ENCODE measurements at regions not wholly inside any gene's neighbourhood (a gene's known extent, or its start where the extent isn't known, plus 50 kb on each side); places are given as distances from the start of the nearest gene placed in this dataset.
"Not testable (repeated sequence)": the region's sequence is repeated elsewhere in the genome, so short reads cannot be mapped to it uniquely, and the experiment has no call there.

DNA sequence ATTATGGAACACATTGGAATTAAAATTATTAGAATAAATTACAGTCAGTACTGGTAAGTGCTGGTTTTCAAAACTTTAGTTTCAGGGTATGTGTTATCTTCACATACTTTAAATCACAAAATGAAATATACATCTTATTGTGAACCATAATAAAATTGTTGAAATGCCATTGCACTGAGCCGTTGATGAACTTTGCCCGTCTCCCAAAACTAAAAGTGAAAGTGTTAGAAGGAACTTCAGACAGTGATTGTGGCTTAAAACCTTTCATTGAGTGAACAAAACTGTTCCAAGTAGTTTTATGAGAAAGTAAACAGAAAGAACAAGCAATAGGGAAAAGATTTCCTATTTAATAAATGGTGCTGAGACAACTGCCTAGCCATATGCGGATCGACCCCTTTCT lies 811.6 kb downstream of the PLCL1 start:
- no peaks in the 10 kb centered on the region for H3K36me3 Mint-ChIP-seq (ENCODE audit: insufficient read depth)
- no peak overlapping the region for H3K4me3 Mint-ChIP-seq
- H3K4me1 Mint-ChIP-seq (ENCODE audit: low read depth in 2 of 2): no peaks in the 10 kb centered on the region
- ATAC-seq (replicated peaks): no peak
- H3K9me3 Mint-ChIP-seq: peaks cover 1 to 7% of the 10 kb centered on the region in 2 donors
- no peak overlapping the region for H3K27ac Mint-ChIP-seq
- H3K27me3 Mint-ChIP-seq: no peaks in the 10 kb centered on the region
- DNase-seq: no peak

DNA sequence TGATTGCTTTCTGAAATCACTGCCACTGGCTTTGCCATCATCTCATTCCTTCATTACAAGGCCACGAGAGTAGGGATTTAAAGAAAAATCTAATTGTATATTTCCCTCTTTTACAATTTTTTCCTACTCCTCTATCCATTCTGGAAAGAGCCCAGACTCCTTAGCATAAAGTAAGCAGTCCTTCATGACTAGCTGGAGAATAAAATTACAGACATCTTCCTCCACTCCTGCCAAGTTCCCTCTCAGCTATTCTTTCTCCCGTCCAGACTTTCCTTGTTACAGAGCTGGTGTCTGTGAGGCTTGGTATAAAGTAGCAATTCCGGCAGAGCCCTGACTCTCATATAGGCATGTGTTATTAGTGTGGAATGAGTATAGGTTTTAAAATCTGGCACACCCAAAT lies 806.8 kb downstream of the PLCL1 start:
- H3K27ac Mint-ChIP-seq: no peak overlapping the region
- no peak overlapping the region for H3K4me3 Mint-ChIP-seq
- peaks cover 3 to 7% of the 10 kb centered on the region in 2 donors for H3K9me3 Mint-ChIP-seq
- no peaks in the 10 kb centered on the region for H3K4me1 Mint-ChIP-seq (ENCODE audit: low read depth in 2 of 2)
- no peaks in the 10 kb centered on the region for H3K36me3 Mint-ChIP-seq (ENCODE audit: insufficient read depth)
- DNase-seq: no peak
- no peak for ATAC-seq (replicated peaks)
- H3K27me3 Mint-ChIP-seq: no peaks in the 10 kb centered on the region

DNA sequence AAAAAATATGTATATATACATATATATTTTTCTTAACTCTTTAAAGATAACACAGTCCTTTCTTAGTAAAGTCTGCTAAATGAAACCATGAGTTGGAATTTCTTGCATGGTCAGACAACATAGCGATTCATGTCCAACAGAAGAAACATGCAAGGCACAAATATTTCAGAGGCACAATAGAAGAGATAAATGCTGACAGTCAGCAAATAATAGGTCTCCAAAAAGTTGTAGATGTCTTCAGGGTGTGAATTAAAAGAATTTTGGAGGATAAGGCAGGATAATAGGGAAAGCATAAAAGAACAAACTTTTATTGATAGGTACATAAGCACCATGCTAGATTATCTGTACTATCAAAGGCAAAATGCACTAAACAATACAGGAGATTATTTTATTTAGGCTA lies 800.2 kb downstream of the PLCL1 start:
- no peak overlapping the region for H3K27ac Mint-ChIP-seq
- no peaks in the 10 kb centered on the region for H3K36me3 Mint-ChIP-seq (ENCODE audit: insufficient read depth)

DNA sequence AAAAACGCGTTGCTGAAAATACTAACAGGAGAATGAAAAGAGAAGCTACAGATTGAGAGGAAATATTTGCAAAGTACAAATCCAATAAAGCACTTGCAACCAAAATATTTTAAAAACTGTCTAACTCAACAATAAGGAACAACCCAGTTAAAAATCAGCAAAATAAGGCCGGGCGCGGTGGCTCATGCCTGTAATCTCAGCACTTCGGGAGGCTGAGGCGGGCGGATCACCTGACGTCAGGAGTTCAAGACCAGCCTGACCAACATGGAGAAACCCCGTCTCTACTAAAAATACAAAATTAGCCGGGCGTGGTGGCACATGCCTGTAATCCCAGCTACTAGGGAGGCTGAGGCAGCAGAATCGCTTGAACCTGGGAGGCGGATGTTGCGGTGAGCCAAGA lies 798.6 kb downstream of the PLCL1 start:
- H3K9me3 Mint-ChIP-seq; DNase-seq; H3K36me3 Mint-ChIP-seq (ENCODE audit: insufficient read depth); H3K4me3 Mint-ChIP-seq; ATAC-seq (replicated peaks); H3K4me1 Mint-ChIP-seq (ENCODE audit: low read depth in 2 of 2); H3K27ac Mint-ChIP-seq; H3K27me3 Mint-ChIP-seq: not testable (repeated sequence)

More for the DNA sequence above, 800.2 kb downstream of the PLCL1 start:
- DNase-seq (no peak), ATAC-seq (replicated peaks) (no peak)
- Mint-ChIP-seq H3K9me3 (peaks cover 1 to 7% of the 10 kb centered on the region in 2 donors), H3K4me3 (no peak overlapping the region), H3K4me1 (ENCODE audit: low read depth in 2 of 2) (no peaks in the 10 kb centered on the region), H3K27me3 (no peaks in the 10 kb centered on the region)

DNA sequence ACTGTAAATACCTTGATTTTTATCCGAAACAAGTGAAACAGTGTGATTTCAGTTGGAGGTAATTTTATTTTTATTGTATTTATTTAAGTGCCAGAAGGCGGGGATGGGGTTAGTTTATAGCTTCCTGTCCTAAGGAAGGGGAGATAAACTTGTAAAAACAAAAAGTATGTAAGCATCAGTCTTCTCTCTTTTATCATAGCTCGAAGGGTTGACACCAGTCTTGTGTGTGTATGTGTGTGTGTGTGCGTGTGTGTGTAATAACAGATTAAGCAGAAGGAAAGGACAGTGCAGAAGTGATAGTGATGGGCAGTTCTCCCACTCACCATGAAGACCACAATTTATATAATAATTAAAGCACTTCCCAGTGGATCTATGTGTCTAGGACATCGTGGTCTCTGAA lies 793.3 kb downstream of the PLCL1 start:
- Mint-ChIP-seq H3K36me3 (ENCODE audit: insufficient read depth) (no peaks in the 10 kb centered on the region), H3K4me3 (no peak overlapping the region), H3K9me3 (peaks cover 3 to 7% of the 10 kb centered on the region in 2 donors), H3K4me1 (ENCODE audit: low read depth in 2 of 2) (no peaks in the 10 kb centered on the region), H3K27ac (no peak overlapping the region), H3K27me3 (no peaks in the 10 kb centered on the region)
- DNase-seq: no peak
- ATAC-seq (replicated peaks): no peak

DNA sequence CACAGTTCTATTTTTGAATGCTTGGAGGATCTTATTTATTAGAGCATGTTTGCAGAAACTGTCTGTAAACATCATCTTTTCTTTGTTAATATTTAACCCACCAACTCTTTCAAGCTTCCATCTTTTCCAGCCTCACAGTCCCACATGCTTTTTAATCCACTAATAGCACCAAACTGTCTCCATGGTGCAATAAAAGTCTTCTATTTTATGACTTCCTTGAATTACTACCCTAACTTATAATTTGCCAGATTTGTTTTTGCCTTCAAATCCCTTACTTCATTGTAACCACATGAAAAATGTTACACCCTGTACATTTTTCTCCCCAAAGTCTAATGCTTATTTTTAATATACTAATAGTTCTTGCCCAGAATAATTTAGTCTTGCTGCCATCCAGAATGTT lies 792.6 kb downstream of the PLCL1 start:
- Mint-ChIP-seq H3K36me3 (ENCODE audit: insufficient read depth) (no peaks in the 10 kb centered on the region), H3K9me3 (peaks cover 1 to 7% of the 10 kb centered on the region in 2 donors), H3K27me3 (no peaks in the 10 kb centered on the region), H3K4me1 (ENCODE audit: low read depth in 2 of 2) (no peaks in the 10 kb centered on the region), H3K27ac (no peak overlapping the region), H3K4me3 (no peak overlapping the region)
- ATAC-seq (replicated peaks) (no peak), DNase-seq (no peak)

DNA sequence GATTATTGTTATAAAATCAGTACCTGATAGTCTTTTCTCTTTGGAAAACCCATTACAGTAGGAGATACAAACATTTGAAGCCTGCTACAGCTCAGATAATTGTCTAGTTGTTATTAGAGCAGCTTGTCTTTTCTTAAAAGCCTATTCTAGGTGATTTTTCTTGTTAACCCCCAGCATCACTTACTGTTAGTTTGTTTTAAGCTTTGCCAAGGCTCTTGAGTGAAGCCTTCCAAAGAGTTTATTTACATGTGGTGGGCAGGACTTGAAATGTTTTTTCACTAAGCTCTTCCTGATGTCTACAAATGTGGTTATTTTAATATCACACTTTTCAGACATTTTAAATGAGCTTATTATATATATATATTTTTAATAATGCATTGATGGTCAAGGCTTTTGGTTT lies 791.3 kb downstream of the PLCL1 start:
- Mint-ChIP-seq H3K36me3 (ENCODE audit: insufficient read depth) (no peaks in the 10 kb centered on the region), H3K27ac (no peak overlapping the region), H3K4me1 (ENCODE audit: low read depth in 2 of 2) (no peaks in the 10 kb centered on the region), H3K27me3 (no peaks in the 10 kb centered on the region), H3K9me3 (peaks cover 1 to 2% of the 10 kb centered on the region in 2 donors), H3K4me3 (no peak overlapping the region)
- ATAC-seq (replicated peaks) (no peak), DNase-seq (no peak)

DNA sequence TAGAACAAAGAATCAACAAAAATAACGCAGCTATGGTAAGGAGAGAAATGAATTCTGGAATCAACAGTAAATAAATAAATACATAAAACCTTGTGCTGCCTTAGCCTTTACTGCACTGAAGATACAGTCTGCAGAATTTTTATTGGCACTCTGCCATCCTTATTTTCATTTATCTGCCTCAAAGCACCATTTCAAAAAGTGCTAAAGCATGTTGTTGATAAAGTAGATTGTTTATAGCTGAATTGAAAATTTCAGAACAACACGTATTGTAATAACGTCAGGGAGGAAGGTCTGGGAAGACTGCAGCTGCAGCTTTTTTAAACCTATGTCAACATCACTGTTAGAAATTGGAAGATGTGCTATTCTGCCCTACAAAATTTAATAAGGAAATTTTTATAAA lies 787.2 kb downstream of the PLCL1 start:
- Mint-ChIP-seq H3K36me3 (ENCODE audit: insufficient read depth) (no peaks in the 10 kb centered on the region), H3K4me1 (ENCODE audit: low read depth in 2 of 2) (no peaks in the 10 kb centered on the region), H3K27ac (no peak overlapping the region), H3K9me3 (peaks cover 0 to 1% of the 10 kb centered on the region in 2 donors), H3K27me3 (no peaks in the 10 kb centered on the region), H3K4me3 (no peak overlapping the region)
- DNase-seq (no peak), ATAC-seq (replicated peaks) (no peak)

DNA sequence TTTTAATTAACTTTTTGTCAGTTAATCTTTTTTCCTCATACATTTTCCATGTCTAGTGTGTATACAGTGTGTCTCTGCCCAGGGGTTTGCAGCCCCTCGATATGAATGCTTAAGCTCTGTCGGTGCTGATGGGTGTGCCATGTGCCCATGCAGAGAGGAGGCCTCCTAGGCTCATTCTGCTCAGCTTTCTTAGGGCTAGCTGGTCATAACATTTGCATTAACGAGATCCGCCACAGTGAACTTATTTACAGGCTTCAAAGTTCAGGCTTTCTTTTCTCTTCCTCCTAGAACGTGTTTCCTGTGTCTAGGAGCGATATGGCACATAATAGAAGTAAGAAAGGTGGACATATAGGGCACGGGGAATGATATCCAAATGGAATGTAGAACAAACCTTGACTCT lies 783.3 kb downstream of the PLCL1 start:
- H3K4me3 Mint-ChIP-seq: no peak overlapping the region
- no peak for ATAC-seq (replicated peaks)
- H3K27ac Mint-ChIP-seq: no peak overlapping the region
- no peaks in the 10 kb centered on the region for H3K9me3 Mint-ChIP-seq
- no peaks in the 10 kb centered on the region for H3K36me3 Mint-ChIP-seq (ENCODE audit: insufficient read depth)
- H3K27me3 Mint-ChIP-seq: no peaks in the 10 kb centered on the region
- no peaks in the 10 kb centered on the region for H3K4me1 Mint-ChIP-seq (ENCODE audit: low read depth in 2 of 2)
- no peak for DNase-seq

DNA sequence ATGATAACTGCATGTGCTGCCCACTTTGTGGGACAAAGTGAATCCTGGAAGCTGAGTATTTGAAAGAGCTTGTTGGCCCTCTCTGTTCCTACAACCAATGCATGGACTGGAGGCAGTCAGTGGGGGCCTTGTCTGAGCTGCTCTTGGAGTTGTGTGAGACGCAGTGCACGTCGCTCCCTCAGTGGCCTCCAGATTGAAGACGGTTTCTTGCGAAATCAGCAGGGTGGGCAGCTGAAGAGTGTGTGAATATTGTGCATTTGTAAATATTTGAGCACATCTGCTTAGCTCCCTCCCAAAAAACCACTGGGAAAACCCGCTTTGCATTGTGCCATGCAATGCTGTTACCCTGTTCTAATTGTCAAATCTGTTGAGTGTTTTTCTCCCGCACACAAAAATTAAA lies 782.8 kb downstream of the PLCL1 start:
- Mint-ChIP-seq H3K27me3 (no peaks in the 10 kb centered on the region), H3K36me3 (ENCODE audit: insufficient read depth) (no peaks in the 10 kb centered on the region), H3K9me3 (no peaks in the 10 kb centered on the region), H3K4me1 (ENCODE audit: low read depth in 2 of 2) (no peaks in the 10 kb centered on the region), H3K4me3 (no peak overlapping the region), H3K27ac (no peak overlapping the region)
- ATAC-seq (replicated peaks): no peak
- DNase-seq: no peak

DNA sequence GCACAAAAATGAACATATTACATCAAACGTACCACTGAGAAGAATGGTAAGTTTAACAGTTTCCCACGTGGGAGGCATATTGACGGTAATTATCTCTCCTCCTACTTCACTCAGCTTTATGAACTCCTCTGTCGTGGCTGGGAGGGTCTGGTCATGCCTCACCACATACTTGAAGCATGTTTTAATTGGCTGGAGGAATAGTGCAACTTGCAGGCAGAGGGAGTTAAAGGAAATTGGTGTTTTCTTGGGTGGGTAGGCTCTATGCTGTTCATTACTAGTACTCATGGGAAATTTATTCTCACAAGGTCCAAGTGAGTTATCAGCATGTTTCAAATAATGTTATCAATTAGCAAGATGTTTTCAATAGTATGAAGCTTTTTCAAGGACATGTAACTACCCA lies 767.0 kb downstream of the PLCL1 start:
- Mint-ChIP-seq H3K4me3 (no peak overlapping the region), H3K27ac (no peak overlapping the region), H3K4me1 (ENCODE audit: low read depth in 2 of 2) (no peaks in the 10 kb centered on the region), H3K9me3 (peaks cover 0 to 10% of the 10 kb centered on the region in 2 donors), H3K27me3 (no peaks in the 10 kb centered on the region), H3K36me3 (ENCODE audit: insufficient read depth) (no peaks in the 10 kb centered on the region)
- ATAC-seq (replicated peaks) (no peak), DNase-seq (no peak)

DNA sequence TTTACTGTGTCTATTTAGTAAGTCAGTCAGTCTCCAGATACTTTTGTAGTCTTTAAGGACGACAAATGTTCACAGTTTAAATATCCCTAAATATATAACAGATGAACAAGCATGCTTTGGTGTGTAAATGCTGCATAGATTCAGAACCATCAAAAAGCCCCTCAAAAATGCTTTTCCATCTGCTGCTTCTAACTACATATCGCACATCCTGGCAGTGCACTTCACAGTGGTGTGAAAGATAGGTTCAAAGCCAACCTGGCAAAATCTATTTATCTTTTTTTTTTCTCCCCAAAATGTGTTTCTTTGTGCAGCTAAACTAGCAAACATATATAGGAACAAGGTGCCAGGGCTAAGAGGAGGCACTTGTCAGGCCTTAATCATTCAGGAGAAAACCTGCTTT lies 753.8 kb downstream of the PLCL1 start:
- Mint-ChIP-seq H3K36me3 (ENCODE audit: insufficient read depth) (no peaks in the 10 kb centered on the region), H3K4me1 (ENCODE audit: low read depth in 2 of 2) (no peaks in the 10 kb centered on the region), H3K27me3 (no peaks in the 10 kb centered on the region), H3K4me3 (no peak overlapping the region), H3K27ac (no peak overlapping the region), H3K9me3 (peaks cover 4 to 12% of the 10 kb centered on the region in 2 donors)
- ATAC-seq (replicated peaks) (no peak), DNase-seq (no peak)

DNA sequence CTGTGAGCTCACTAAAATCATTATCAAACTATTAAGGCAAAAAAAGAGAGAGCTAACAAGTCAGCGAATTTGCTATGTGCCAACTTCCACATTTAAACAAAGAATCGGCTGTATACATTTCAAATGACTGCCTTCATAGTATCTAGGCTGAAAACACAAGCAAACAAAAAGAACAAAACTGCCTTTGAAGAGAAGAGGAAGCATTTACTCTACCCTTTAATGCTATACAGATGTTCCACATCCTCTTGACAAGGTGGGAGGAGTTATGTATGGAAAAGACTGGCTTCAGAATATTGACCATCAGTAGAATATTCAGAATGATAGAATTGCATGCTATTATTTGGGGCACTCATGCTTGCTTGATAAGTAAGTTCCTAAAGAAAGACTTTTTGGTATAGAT lies 741.7 kb downstream of the PLCL1 start:
- Mint-ChIP-seq H3K27me3 (no peaks in the 10 kb centered on the region), H3K4me3 (no peak overlapping the region), H3K9me3 (peaks cover 0 to 4% of the 10 kb centered on the region in 2 donors), H3K27ac (no peak overlapping the region), H3K4me1 (ENCODE audit: low read depth in 2 of 2) (no peaks in the 10 kb centered on the region), H3K36me3 (ENCODE audit: insufficient read depth) (no peaks in the 10 kb centered on the region)
- ATAC-seq (replicated peaks) (no peak), DNase-seq (no peak)

DNA sequence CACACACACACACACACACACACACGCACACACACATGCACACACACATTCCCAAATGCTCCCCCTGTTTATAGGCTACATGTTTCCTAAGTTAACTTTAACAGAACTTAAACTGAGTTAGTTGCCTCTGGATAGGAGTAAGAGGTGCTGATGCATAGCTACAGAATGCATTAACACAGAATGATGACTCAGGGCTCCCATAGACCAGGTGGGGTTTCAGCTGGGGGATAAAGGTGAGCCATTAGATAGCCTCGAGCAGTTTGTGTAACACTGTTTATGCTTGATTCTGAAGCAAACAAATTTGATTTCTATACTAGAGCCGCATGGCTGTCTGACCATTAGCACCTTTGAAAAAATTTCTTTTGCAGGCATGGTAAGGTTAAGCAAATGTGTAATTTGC lies 741.0 kb downstream of the PLCL1 start:
- Mint-ChIP-seq H3K27me3 (no peaks in the 10 kb centered on the region), H3K27ac (no peak overlapping the region), H3K36me3 (ENCODE audit: insufficient read depth) (no peaks in the 10 kb centered on the region), H3K4me3 (no peak overlapping the region), H3K4me1 (ENCODE audit: low read depth in 2 of 2) (no peaks in the 10 kb centered on the region), H3K9me3 (peaks cover 0 to 3% of the 10 kb centered on the region in 2 donors)
- DNase-seq: no peak
- ATAC-seq (replicated peaks): no peak

DNA sequence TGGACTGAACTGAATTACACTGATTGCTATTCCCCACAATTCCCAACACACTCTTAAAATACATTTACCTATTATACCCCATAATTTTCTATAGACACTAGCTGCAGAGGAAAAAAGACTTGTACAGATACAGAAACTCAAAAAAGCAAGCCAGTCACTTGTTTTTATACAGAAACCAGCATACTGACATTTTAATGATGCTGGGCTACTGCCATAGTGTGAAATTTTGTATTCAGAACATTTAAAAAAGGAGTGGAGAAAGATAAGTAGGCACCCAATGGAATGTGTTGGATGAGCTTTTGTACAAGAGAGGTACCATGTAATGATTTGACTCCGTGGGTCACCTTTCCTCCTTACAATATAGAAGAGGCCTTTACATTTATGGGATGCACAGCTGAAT lies 740.1 kb downstream of the PLCL1 start:
- DNase-seq (no peak), ATAC-seq (replicated peaks) (no peak)
- Mint-ChIP-seq H3K9me3 (peaks cover 0 to 3% of the 10 kb centered on the region in 2 donors), H3K4me3 (no peak overlapping the region), H3K27me3 (no peaks in the 10 kb centered on the region), H3K4me1 (ENCODE audit: low read depth in 2 of 2) (no peaks in the 10 kb centered on the region), H3K27ac (no peak overlapping the region), H3K36me3 (ENCODE audit: insufficient read depth) (no peaks in the 10 kb centered on the region)
